Smooth muscle cell (in vitro differentiated cells): ENCODE measurements at regions not wholly inside any gene's neighbourhood (a gene's known extent, or its start where the extent isn't known, plus 50 kb on each side); places are given as distances from the start of the nearest gene placed in this dataset.

Experiments
- DNase-seq: peaks from one replicate; lab custom pipeline; 2025; ENCODE audit not compliant: unreplicated experiment; lab: John Stamatoyannopoulos, UW
- H2AFZ ChIP-seq: fragments of 200-600 bp; sonication (generic); 2 replicates; pipeline ENCODE4 v1.6.0; 2016; ENCODE audit warnings: antibody characterized with exemption, low read depth, mild to moderate bottlenecking
- H3F3A ChIP-seq: fragments of 200-600 bp; sonication (generic); 2 replicates; pipeline ENCODE4 v1.6.0; 2017; ENCODE audit warnings: antibody characterized with exemption, low read depth
- H3K27ac ChIP-seq: fragments of 200-600 bp; sonication (generic); 2 replicates; pipeline ENCODE4 v1.5.1; 2016; ENCODE audit warnings: low read depth, mild to moderate bottlenecking
- H3K27me3 ChIP-seq: fragments of 200-600 bp; sonication (generic); 2 replicates; pipeline ENCODE4 v1.6.1; 2016; ENCODE audit warnings: low read depth, mild to moderate bottlenecking
- H3K36me3 ChIP-seq: fragments of 200-600 bp; sonication (generic); 2 replicates; pipeline ENCODE4 v1.5.1; 2016; ENCODE audit warnings: low read depth
- H3K4me1 ChIP-seq: fragments of 200-600 bp; sonication (generic); 2 replicates; pipeline ENCODE4 v1.5.1; 2016; ENCODE audit warnings: low read depth
- H3K4me2 ChIP-seq: fragments of 200-600 bp; sonication (generic); 2 replicates; pipeline ENCODE4 v1.6.0; 2016; ENCODE audit warnings: mild to moderate bottlenecking
- H3K4me3 ChIP-seq: fragments of 200-600 bp; sonication (generic); 2 replicates; pipeline ENCODE4 v1.5.1; 2016; ENCODE audit warnings: mild to moderate bottlenecking
- H3K79me2 ChIP-seq: fragments of 200-600 bp; sonication (generic); 2 replicates; pipeline ENCODE4 v1.6.0; 2016; ENCODE audit warnings: low read depth, mild to moderate bottlenecking
- H3K9ac ChIP-seq: fragments of 200-600 bp; sonication (generic); 2 replicates; pipeline ENCODE4 v1.6.0; 2016; ENCODE audit warnings: low read depth
- H3K9me3 ChIP-seq: fragments of 200-600 bp; sonication (generic); replicated peaks from 2 replicates; pipeline ENCODE4 v1.5.1; 2016; ENCODE audit warnings: low read depth
- H4K20me1 ChIP-seq: fragments of 200-600 bp; sonication (generic); 2 replicates; pipeline ENCODE4 v1.6.0; 2016; ENCODE audit warnings: low read depth
- CTCF ChIP-seq: fragments of 200-600 bp; sonication (generic); IDR thresholded peaks from 2 replicates; pipeline ENCODE4 v1.5.1; 2017; ENCODE audit warnings: borderline replicate concordance, mild to moderate bottlenecking, antibody characterized with exemption; ENCODE audit not compliant: insufficient read depth, poor library complexity, severe bottlenecking
- WGBS: methylation state at CpG from one replicate; pipeline ENCODE4 v1.1.7; 2016; ENCODE audit warnings: low lambda C conversion rate; 5-methylcytosine and 5-hydroxymethylcytosine counted together

DNA sequence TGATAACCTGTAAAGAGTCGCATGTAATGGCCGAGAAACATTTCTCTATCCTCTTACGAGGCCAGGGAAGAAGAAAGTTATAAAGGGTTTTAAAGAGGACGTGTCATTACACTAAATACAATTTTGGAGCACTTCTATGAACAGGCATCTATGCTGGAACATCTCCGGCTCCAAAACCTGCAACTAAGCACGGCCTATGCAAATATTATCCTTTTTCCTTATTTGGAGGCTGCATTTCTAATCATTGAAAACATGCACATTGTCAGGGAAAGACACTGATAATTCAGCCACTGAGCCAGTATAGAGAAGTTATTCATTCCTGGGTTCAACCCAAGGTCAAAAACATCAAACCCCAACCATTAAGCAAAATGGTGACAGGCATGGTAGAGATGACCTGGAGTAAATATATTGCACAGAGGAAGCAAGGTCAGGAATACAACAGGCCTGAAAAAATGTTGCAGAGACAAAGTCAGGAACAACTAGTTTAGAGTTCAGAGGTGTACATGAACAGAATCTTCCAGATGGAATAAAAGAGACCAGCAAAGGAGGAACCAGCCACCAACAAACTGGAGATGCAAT is 674.1 kb downstream of the NR2F1-AS1 start:
- H3K27ac ChIP-seq = no peak overlapping the region
- peaks cover 5% of the 10 kb centered on the region for H3K27me3 ChIP-seq
- no peaks in the 10 kb centered on the region for H3K9me3 ChIP-seq
- H3K4me2 ChIP-seq = no peak overlapping the region
- no peaks in the 10 kb centered on the region for H4K20me1 ChIP-seq
- no peak overlapping the region for H3K4me3 ChIP-seq
- no peak for TF ChIP-seq CTCF
- no peak overlapping the region for H2AFZ ChIP-seq
- 88% methylated on average over 6 of the region's 6 CpGs for WGBS
- no peaks in the 10 kb centered on the region for H3K79me2 ChIP-seq
- no peaks in the 10 kb centered on the region for H3K36me3 ChIP-seq
- no peak overlapping the region for H3K9ac ChIP-seq
- H3K4me1 ChIP-seq = peaks cover 10% of the 10 kb centered on the region
- H3F3A ChIP-seq = no peaks in the 10 kb centered on the region
- no peak for DNase-seq

GRCh38 chr5:92904021-92904420 is 677.0 kb downstream of the NR2F1-AS1 start:
- Histone ChIP-seq H3K9me3 (no peaks in the 10 kb centered on the region), H3K4me1 (no peaks in the 10 kb centered on the region), H3K36me3 (no peaks in the 10 kb centered on the region), H3K27me3 (peaks cover 9% of the 10 kb centered on the region), H2AFZ (no peak overlapping the region), H4K20me1 (no peaks in the 10 kb centered on the region), H3F3A (no peaks in the 10 kb centered on the region), H3K4me2 (no peak overlapping the region), H3K9ac (no peak overlapping the region), H3K4me3 (no peak overlapping the region), H3K27ac (no peak overlapping the region), H3K79me2 (no peaks in the 10 kb centered on the region)
- WGBS = 87% methylated on average over 3 of the region's 3 CpGs
- no peak for TF ChIP-seq CTCF
- DNase-seq = no peak

DNA sequence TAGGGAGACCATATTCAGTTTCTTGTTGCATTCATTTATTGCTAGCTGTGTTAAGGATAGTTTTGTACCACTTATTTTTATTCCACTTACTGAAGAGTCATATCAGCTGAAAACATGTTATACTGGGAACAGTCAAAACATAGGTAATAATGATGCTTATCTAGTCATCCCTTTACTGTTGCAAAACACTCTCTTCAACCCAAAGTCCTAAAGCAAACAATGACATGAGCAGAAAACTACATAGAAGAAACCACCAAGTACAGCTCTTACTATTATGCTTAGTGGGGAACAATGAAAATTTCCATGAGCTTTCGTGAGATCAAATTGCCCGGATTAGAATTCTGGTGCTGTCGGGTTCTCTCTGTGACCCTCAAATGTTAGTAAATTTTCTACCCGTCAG is 681.4 kb downstream of the NR2F1-AS1 start:
- no peak for DNase-seq
- no peak overlapping the region for H3K27ac ChIP-seq
- no peak overlapping the region for H3K4me3 ChIP-seq
- 82% methylated on average over 4 of the region's 4 CpGs for WGBS
- no peaks in the 10 kb centered on the region for H3K9me3 ChIP-seq
- no peak overlapping the region for H3K4me2 ChIP-seq
- no peaks in the 10 kb centered on the region for H4K20me1 ChIP-seq
- no peaks in the 10 kb centered on the region for H3K79me2 ChIP-seq
- H3K27me3 ChIP-seq = peaks cover 9% of the 10 kb centered on the region
- H3K36me3 ChIP-seq = no peaks in the 10 kb centered on the region
- no peak overlapping the region for H3K9ac ChIP-seq
- H3K4me1 ChIP-seq = no peaks in the 10 kb centered on the region
- no peak for TF ChIP-seq CTCF
- H2AFZ ChIP-seq = no peak overlapping the region
- H3F3A ChIP-seq = no peaks in the 10 kb centered on the region

DNA sequence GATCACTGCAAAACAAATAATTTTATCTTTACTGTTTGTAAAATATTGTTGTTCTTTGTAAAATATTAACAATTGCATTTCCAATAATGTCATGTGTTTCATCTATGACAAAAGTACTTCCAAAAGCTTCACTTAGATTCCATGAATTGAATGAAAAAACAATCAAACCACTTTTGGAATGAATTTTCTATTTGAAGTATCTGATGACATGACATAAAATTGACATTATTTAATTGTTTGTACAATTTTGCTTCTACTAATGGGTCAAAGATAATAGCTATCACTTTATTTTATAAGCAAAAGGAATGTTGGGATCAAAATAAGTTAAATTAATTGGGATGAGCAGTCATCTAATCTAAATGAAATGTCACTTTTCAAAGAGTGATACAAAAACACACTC is 684.3 kb downstream of the NR2F1-AS1 start:
- H3K4me2 ChIP-seq = no peak overlapping the region
- H3K36me3 ChIP-seq = no peaks in the 10 kb centered on the region
- no peak overlapping the region for H3K9ac ChIP-seq
- no peak for DNase-seq
- H3K4me3 ChIP-seq = no peak overlapping the region
- H4K20me1 ChIP-seq = no peaks in the 10 kb centered on the region
- H3K27ac ChIP-seq = no peak overlapping the region
- no peak overlapping the region for H2AFZ ChIP-seq
- H3K9me3 ChIP-seq = no peaks in the 10 kb centered on the region
- no peaks in the 10 kb centered on the region for H3K79me2 ChIP-seq
- no peak for TF ChIP-seq CTCF
- no peaks in the 10 kb centered on the region for H3F3A ChIP-seq
- peaks cover 9% of the 10 kb centered on the region for H3K27me3 ChIP-seq
- no peaks in the 10 kb centered on the region for H3K4me1 ChIP-seq
